GM12891 (cell line): ENCODE measurements at regions not wholly inside any gene's neighbourhood (a gene's known extent, or its start where the extent isn't known, plus 50 kb on each side); places are given as distances from the start of the nearest gene placed in this dataset.

Experiments used
- DNase-seq: peaks from one replicate; pipeline ENCODE4 v3.0.0; 2011; ENCODE audit warnings: low spot score; ENCODE audit not compliant: insufficient read length
- FAIRE-seq: peaks from 2 replicates; lab custom pipeline; 2011; peaks lifted over from hg19 to GRCh38; lab: Jason Lieb, UNC
- PAX5 ChIP-seq: IDR thresholded peaks from 2 replicates; pipeline ENCODE4 v1.6.1; 2011; ENCODE audit warnings: low read length, moderate library complexity, mild to moderate bottlenecking; ENCODE audit not compliant: insufficient read depth, severe bottlenecking
- POLR2A ChIP-seq: IDR thresholded peaks from 2 replicates; pipeline ENCODE4 v1.6.1; 2011; ENCODE audit warnings: low read depth, low read length, control low read depth
- POLR2AphosphoS5 ChIP-seq: IDR thresholded peaks from 2 replicates; pipeline ENCODE4 v1.6.1; 2011; ENCODE audit warnings: low read depth, low read length, control low read depth
- POU2F2 ChIP-seq: IDR thresholded peaks from 2 replicates; pipeline ENCODE4 v1.6.1; 2011; ENCODE audit warnings: low read depth, mild to moderate bottlenecking, control low read depth, low read length, moderate library complexity
- SPI1 ChIP-seq: IDR thresholded peaks from 2 replicates; pipeline ENCODE4 v1.6.1; 2011; ENCODE audit warnings: low read depth, low read length, control low read depth
- TAF1 ChIP-seq: IDR thresholded peaks from 2 replicates; pipeline ENCODE4 v1.6.1; 2011; ENCODE audit warnings: low read depth, low read length, control low read depth

- TF ChIP-seq SPI1: no peak
- TF ChIP-seq POU2F2: no peak
- no peak for TF ChIP-seq POLR2A
- no peak for TF ChIP-seq TAF1
- TF ChIP-seq POLR2AphosphoS5: no peak
- no peak for TF ChIP-seq PAX5
- no peak for DNase-seq
- FAIRE-seq: no peak
Observed at GRCh38 chr11:115700981-115701875, 197.0 kb upstream of the CADM1 start.

GRCh38 chr11:115700496-115700895, 196.3 kb upstream of the CADM1 start:
- TF ChIP-seq POLR2AphosphoS5: no peak
- TF ChIP-seq POLR2A: no peak
- TF ChIP-seq TAF1: no peak
- no peak for TF ChIP-seq POU2F2
- TF ChIP-seq PAX5: no peak
- FAIRE-seq (no peak), DNase-seq (no peak)

GRCh38 chr11:115699733-115700132, 195.5 kb upstream of the CADM1 start:
- DNase-seq (no peak), FAIRE-seq (no peak)
- TF ChIP-seq PAX5 (no peak), POLR2AphosphoS5 (no peak), POU2F2 (no peak), POLR2A (no peak), TAF1 (no peak), SPI1 (no peak)

- TF ChIP-seq POU2F2: no peak
- TF ChIP-seq TAF1: no peak
- TF ChIP-seq POLR2A: no peak
- TF ChIP-seq POLR2AphosphoS5: no peak
- no peak for TF ChIP-seq SPI1
- no peak for TF ChIP-seq PAX5
- FAIRE-seq (no peak), DNase-seq (no peak)
Observed at GRCh38 chr11:115699326-115699725, 195.1 kb upstream of the CADM1 start.

- DNase-seq: no peak
- no peak for TF ChIP-seq PAX5
- no peak for TF ChIP-seq POLR2A
- TF ChIP-seq SPI1: no peak
- TF ChIP-seq TAF1: no peak
- no peak for TF ChIP-seq POLR2AphosphoS5
- TF ChIP-seq POU2F2: no peak
- no peak for FAIRE-seq
Observed at GRCh38 chr11:115698243-115698642, 194.0 kb upstream of the CADM1 start.

GRCh38 chr11:115696563-115696962, 192.3 kb upstream of the CADM1 start:
- no peak for FAIRE-seq
- no peak for TF ChIP-seq PAX5
- no peak for TF ChIP-seq SPI1
- no peak for TF ChIP-seq POLR2A

GRCh38 chr11:115695677-115696364, 191.6 kb upstream of the CADM1 start:
- FAIRE-seq: no peak
- no peak for DNase-seq
- TF ChIP-seq SPI1 (no peak), POU2F2 (no peak), POLR2A (no peak), TAF1 (no peak), POLR2AphosphoS5 (no peak), PAX5 (no peak)

More at GRCh38 chr11:115696563-115696962, 192.3 kb upstream of the CADM1 start:
- DNase-seq: no peak

- no peak for FAIRE-seq
- TF ChIP-seq PAX5 (no peak), TAF1 (no peak), POLR2A (no peak), POU2F2 (no peak), SPI1 (no peak), POLR2AphosphoS5 (no peak)
- no peak for DNase-seq
Observed at GRCh38 chr11:115693002-115693401, 188.8 kb upstream of the CADM1 start.

GRCh38 chr11:115691030-115691429, 186.8 kb upstream of the CADM1 start:
- TF ChIP-seq TAF1 (no peak), PAX5 (no peak), POU2F2 (no peak), POLR2AphosphoS5 (no peak), POLR2A (no peak), SPI1 (no peak)
- DNase-seq: no peak
- FAIRE-seq: no peak

- TF ChIP-seq POLR2AphosphoS5 (no peak), POLR2A (no peak), POU2F2 (no peak), SPI1 (no peak), PAX5 (no peak), TAF1 (no peak)
- DNase-seq (no peak), FAIRE-seq (no peak)
Observed at GRCh38 chr11:115687934-115688333, 183.7 kb upstream of the CADM1 start.
